DOHH2 (cell line): ENCODE measurements at regions not wholly inside any gene's neighbourhood (a gene's known extent, or its start where the extent isn't known, plus 50 kb on each side); places are given as distances from the start of the nearest gene placed in this dataset.

Source experiments
- H3F3A ChIP-seq: fragments of 200-600 bp; sonication (generic), shearing (Covaris generic); 2 replicates; pipeline ENCODE4 v1.6.0; 2016; ENCODE audit warnings: antibody characterized with exemption, mild to moderate bottlenecking; ENCODE audit not compliant: control insufficient read depth, insufficient read depth
- H3K27ac ChIP-seq: fragments of 200-600 bp; sonication (generic); 2 replicates; pipeline ENCODE4 v1.5.1; 2014; ENCODE audit warnings: low read depth, mild to moderate bottlenecking, low read length, moderate library complexity
- H3K27me3 ChIP-seq: fragments of 200-600 bp; sonication (generic); 2 replicates; pipeline ENCODE4 v1.6.1; 2014; ENCODE audit warnings: mild to moderate bottlenecking, low read length, mixed read lengths; ENCODE audit not compliant: control insufficient read depth
- H3K36me3 ChIP-seq: fragments of 200-600 bp; sonication (generic); 2 replicates; pipeline ENCODE4 v1.6.1; 2014; ENCODE audit warnings: mild to moderate bottlenecking, low read length, moderate library complexity, mixed read lengths; ENCODE audit not compliant: control insufficient read depth
- H3K4me1 ChIP-seq: fragments of 200-600 bp; sonication (generic); 2 replicates; pipeline ENCODE4 v1.6.1; 2014; ENCODE audit warnings: mild to moderate bottlenecking, low read length, mixed read lengths; ENCODE audit not compliant: control insufficient read depth
- H3K4me2 ChIP-seq: fragments of 200-600 bp; sonication (generic); 2 replicates; pipeline ENCODE4 v1.6.0; 2014; ENCODE audit warnings: mild to moderate bottlenecking, low read length, moderate library complexity
- H3K4me3 ChIP-seq: fragments of 200-600 bp; sonication (generic); 2 replicates; pipeline ENCODE4 v1.5.1; 2014; ENCODE audit warnings: mild to moderate bottlenecking, low read length, mixed read lengths
- H3K79me2 ChIP-seq: fragments of 200-600 bp; sonication (generic); 2 replicates; pipeline ENCODE4 v1.6.1; 2014; ENCODE audit warnings: mild to moderate bottlenecking, low read length, mixed read lengths; ENCODE audit not compliant: control insufficient read depth
- H3K9me2 ChIP-seq: fragments of 200-600 bp; sonication (generic); replicated peaks from 2 replicates; pipeline ENCODE4 v1.6.1; 2014; ENCODE audit warnings: mild to moderate bottlenecking, low read length, mixed read lengths; ENCODE audit not compliant: control insufficient read depth
- H3K9me3 ChIP-seq: fragments of 200-600 bp; sonication (generic); 2 replicates; pipeline ENCODE4 v1.6.1; 2014; ENCODE audit warnings: antibody characterized with exemption, low read length, mixed read lengths; ENCODE audit not compliant: control insufficient read depth, insufficient read depth
- H4K20me1 ChIP-seq: fragments of 200-600 bp; sonication (generic); 2 replicates; pipeline ENCODE4 v1.6.0; 2014; ENCODE audit warnings: low read depth, mild to moderate bottlenecking, antibody characterized with exemption, low read length, moderate library complexity; ENCODE audit not compliant: control insufficient read depth, insufficient read depth
- CTCF ChIP-seq: fragments of 200-600 bp; sonication (generic); IDR thresholded peaks from one replicate; pipeline ENCODE4 v1.5.1; 2014; ENCODE audit warnings: antibody characterized with exemption, mild to moderate bottlenecking, low read depth, low read length; ENCODE audit not compliant: poor library complexity, severe bottlenecking
- EZH2phosphoT487 ChIP-seq: fragments of 200-600 bp; sonication (generic); IDR thresholded peaks from 2 replicates; pipeline ENCODE4 v1.6.1; 2017; ENCODE audit warnings: borderline replicate concordance, mild to moderate bottlenecking, antibody characterized with exemption, low read length, moderate library complexity, mixed read lengths

DNA sequence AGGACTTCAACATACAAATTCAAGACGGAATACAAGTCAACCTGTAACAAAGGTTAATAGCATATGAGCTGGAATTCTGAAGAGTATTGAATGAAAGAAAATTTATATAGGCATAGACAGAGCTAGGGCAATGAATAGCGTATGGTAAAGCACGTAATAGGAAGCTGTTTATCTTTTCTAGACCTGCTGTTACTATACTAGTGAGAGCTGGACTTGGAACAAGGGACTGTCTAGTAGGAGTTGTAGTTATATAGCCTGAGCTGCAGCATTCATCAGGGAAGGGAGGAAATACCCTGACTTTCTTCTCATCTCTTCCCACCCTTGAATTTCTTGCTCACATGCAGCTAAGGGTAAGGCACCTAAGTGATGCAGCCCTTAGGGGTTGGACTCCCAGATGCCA lies 67.5 kb upstream of the PRLR start:
- H4K20me1 ChIP-seq: no peaks in the 10 kb centered on the region
- H3K79me2 ChIP-seq: no peaks in the 10 kb centered on the region
- no peaks in the 10 kb centered on the region for H3K36me3 ChIP-seq
- no peaks in the 10 kb centered on the region for H3K27me3 ChIP-seq
- no peak overlapping the region for H3K4me2 ChIP-seq
- H3K9me2 ChIP-seq: no peaks in the 10 kb centered on the region
- TF ChIP-seq EZH2phosphoT487 (no peak), CTCF (no peak)
- H3K4me1 ChIP-seq: peaks cover 4% of the 10 kb centered on the region; the same call in 1 of the 2 replicates
- H3K4me3 ChIP-seq: no peak overlapping the region
- no peaks in the 10 kb centered on the region for H3F3A ChIP-seq
- H3K27ac ChIP-seq: no peak overlapping the region
- H3K9me3 ChIP-seq: peaks cover 6% of the 10 kb centered on the region; the same call in 1 of the 2 replicates

GRCh38 chr5:35294976-35295375 lies 64.7 kb upstream of the PRLR start:
- no peaks in the 10 kb centered on the region for H3K9me2 ChIP-seq
- no peaks in the 10 kb centered on the region for H3K79me2 ChIP-seq
- H3K27me3 ChIP-seq: no peaks in the 10 kb centered on the region
- H3F3A ChIP-seq: no peaks in the 10 kb centered on the region
- H4K20me1 ChIP-seq: no peaks in the 10 kb centered on the region
- H3K4me3 ChIP-seq: no peak overlapping the region
- H3K27ac ChIP-seq: no peak overlapping the region
- peaks cover 6% of the 10 kb centered on the region; the same call in 1 of the 2 replicates for H3K9me3 ChIP-seq
- H3K4me2 ChIP-seq: no peak overlapping the region
- TF ChIP-seq EZH2phosphoT487: no peak
- TF ChIP-seq CTCF: no peak
- peaks cover 4% of the 10 kb centered on the region; the same call in 1 of the 2 replicates for H3K4me1 ChIP-seq
- no peaks in the 10 kb centered on the region for H3K36me3 ChIP-seq

DNA sequence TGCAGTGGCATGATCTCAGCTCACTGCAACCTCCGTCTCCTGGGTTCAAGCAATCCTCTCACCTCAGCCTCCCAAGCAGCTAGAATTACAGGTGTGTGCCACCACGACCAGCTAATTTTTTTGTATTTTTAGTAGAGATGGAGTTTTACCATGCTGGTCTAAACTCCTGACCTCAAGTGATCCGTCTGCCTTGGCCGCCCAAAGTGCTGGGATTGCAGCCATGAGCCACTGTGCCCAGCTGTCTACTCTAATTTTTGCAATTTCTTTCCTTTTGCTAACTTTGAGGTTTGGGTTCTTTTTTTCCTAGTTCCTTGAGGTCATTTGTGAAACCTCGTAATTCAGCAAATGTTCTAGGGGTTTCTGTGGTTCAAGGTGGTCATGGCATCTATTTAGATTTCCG lies 63.7 kb upstream of the PRLR start:
- Histone ChIP-seq H3K79me2 (no peaks in the 10 kb centered on the region), H3K36me3 (no peaks in the 10 kb centered on the region), H3K4me2 (no peak overlapping the region), H3K27me3 (no peaks in the 10 kb centered on the region), H3K27ac (no peak overlapping the region), H3K4me1 (peaks cover 4% of the 10 kb centered on the region; the same call in 1 of the 2 replicates), H3K9me3 (peaks cover 6% of the 10 kb centered on the region; the same call in 1 of the 2 replicates), H3K4me3 (no peak overlapping the region), H3F3A (no peaks in the 10 kb centered on the region), H4K20me1 (no peaks in the 10 kb centered on the region), H3K9me2 (no peaks in the 10 kb centered on the region)
- TF ChIP-seq EZH2phosphoT487 (no peak), CTCF (no peak)

DNA sequence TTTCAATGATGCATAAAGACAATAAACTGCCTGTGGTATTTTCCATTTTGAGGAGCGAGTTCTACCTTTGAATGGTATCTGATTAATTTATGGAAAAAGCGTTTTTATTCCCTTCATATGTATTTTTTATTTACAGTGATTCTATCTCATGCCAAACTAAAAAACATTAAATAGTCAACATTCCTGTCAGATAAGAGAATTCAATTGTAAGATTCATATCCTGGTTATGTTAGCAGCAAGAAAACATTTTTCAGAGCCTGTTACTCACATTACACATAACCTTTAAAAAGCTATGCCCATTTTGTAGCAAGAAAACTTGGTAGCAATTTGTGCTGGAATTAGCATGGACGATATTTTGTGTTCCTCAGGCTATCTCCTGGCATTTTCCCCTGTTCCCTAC lies 55.1 kb upstream of the PRLR start:
- H3K27me3 ChIP-seq: 0 out of 2 replicates have a peak, but pooled peaks cover 4% of the 10 kb centered on the region
- no peaks in the 10 kb centered on the region for H3K9me2 ChIP-seq
- H4K20me1 ChIP-seq: no peaks in the 10 kb centered on the region
- H3K4me1 ChIP-seq: no peaks in the 10 kb centered on the region
- TF ChIP-seq CTCF (no peak), EZH2phosphoT487 (no peak)
- H3K4me2 ChIP-seq: no peak overlapping the region
- no peaks in the 10 kb centered on the region for H3K36me3 ChIP-seq
- H3K27ac ChIP-seq: no peak overlapping the region
- H3K9me3 ChIP-seq: no peaks in the 10 kb centered on the region
- no peak overlapping the region for H3K4me3 ChIP-seq
- no peaks in the 10 kb centered on the region for H3F3A ChIP-seq
- no peaks in the 10 kb centered on the region for H3K79me2 ChIP-seq
